ENCODE measurements at regions not wholly inside any gene's neighbourhood (a gene's known extent, or its start where the extent isn't known, plus 50 kb on each side); places are given as distances from the start of the nearest gene placed in this dataset.

- no peak for TF ChIP-seq EZH2phosphoT487 (IDR thresholded peaks at IDR 0.05; ENCODE audit: insufficient read depth, low read depth)
- no peak for TF ChIP-seq EZH2 (IDR thresholded peaks at IDR 0.05; ENCODE audit: insufficient read depth, poor library complexity, severe bottlenecking)
Observed at GRCh38 chr10:123392182-123392963, 238.2 kb downstream of the BUB3 start.

Data from GM23248 (cell line).